GM23338 (cell line): ENCODE measurements at regions not wholly inside any gene's neighbourhood (a gene's known extent, or its start where the extent isn't known, plus 50 kb on each side); places are given as distances from the start of the nearest gene placed in this dataset.

ENCODE experiments used
- ATAC-seq: fragments of 200-7000 bp; cut with Tn5 transposase; 3 replicates; pipeline ENCODE4 v1.9.1; 2020
- DNase-seq: peaks from one replicate; pipeline ENCODE4 v3.0.0-alpha.2; 2015; ENCODE audit warnings: low spot score
- H2AFZ ChIP-seq: fragments of 200-600 bp; sonication (generic); 2 replicates; pipeline ENCODE4 v1.8.0; 2016; ENCODE audit warnings: antibody characterized with exemption, mild to moderate bottlenecking, moderate library complexity
- H3F3A ChIP-seq: fragments of 200-600 bp; sonication (generic); replicated peaks from 2 replicates; pipeline ENCODE4 v1.8.0; 2017; ENCODE audit warnings: antibody characterized with exemption, mixed run types, low read depth
- H3K27ac ChIP-seq: fragments of 200-600 bp; sonication (generic); 2 replicates; pipeline ENCODE4 v1.6.1; 2016; ENCODE audit warnings: low read depth
- H3K27me3 ChIP-seq: fragments of 200-600 bp; sonication (generic); 2 replicates; pipeline ENCODE4 v1.8.0; 2016; ENCODE audit warnings: mild to moderate bottlenecking, mixed run types, moderate library complexity; ENCODE audit not compliant: insufficient read depth
- H3K36me3 ChIP-seq: fragments of 200-600 bp; sonication (generic); 2 replicates; pipeline ENCODE4 v1.8.0; 2016; ENCODE audit warnings: mild to moderate bottlenecking; ENCODE audit not compliant: insufficient read depth
- H3K4me1 ChIP-seq: fragments of 200-600 bp; sonication (generic); 2 replicates; pipeline ENCODE4 v1.8.0; 2016; ENCODE audit warnings: mild to moderate bottlenecking, moderate library complexity; ENCODE audit not compliant: insufficient read depth
- H3K4me2 ChIP-seq: fragments of 200-600 bp; sonication (generic); 2 replicates; pipeline ENCODE4 v1.7.1; 2017; ENCODE audit warnings: mixed run types
- H3K4me3 ChIP-seq: fragments of 200-600 bp; sonication (generic); 2 replicates; pipeline ENCODE4 v1.6.1; 2016; ENCODE audit warnings: mixed run types
- H3K79me2 ChIP-seq: fragments of 200-600 bp; sonication (generic); replicated peaks from 2 replicates; pipeline ENCODE4 v1.8.0; 2017; ENCODE audit warnings: mild to moderate bottlenecking; ENCODE audit not compliant: insufficient read depth
- H3K9me2 ChIP-seq: fragments of 200-600 bp; sonication (generic); 2 replicates; pipeline ENCODE4 v1.8.0; 2017; ENCODE audit not compliant: insufficient read depth
- H4K20me1 ChIP-seq: fragments of 200-600 bp; sonication (generic); replicated peaks from 2 replicates; pipeline ENCODE4 v1.8.0; 2017; ENCODE audit warnings: mild to moderate bottlenecking; ENCODE audit not compliant: insufficient read depth
- H3K27ac Mint-ChIP-seq: 2 replicates; pipeline ENCODE4 v1.8.0; 2020; ENCODE audit warnings: inconsistent platforms, mild to moderate bottlenecking, moderate library complexity, mixed read lengths
- H3K27me3 Mint-ChIP-seq: 3 replicates; pipeline ENCODE4 v1.8.0; 2022; ENCODE audit warnings: low read depth, mild to moderate bottlenecking, moderate library complexity, mixed read lengths, inconsistent platforms; ENCODE audit not compliant: insufficient read depth, poor library complexity
- H3K36me3 Mint-ChIP-seq: 3 replicates; pipeline ENCODE4 v1.8.0; 2021; ENCODE audit warnings: low read depth, mild to moderate bottlenecking, inconsistent platforms, moderate library complexity, mixed read lengths
- H3K4me1 Mint-ChIP-seq: 3 replicates; pipeline ENCODE4 v1.8.0; 2020; ENCODE audit warnings: mild to moderate bottlenecking, inconsistent platforms, mixed read lengths
- H3K4me3 Mint-ChIP-seq: 3 replicates; pipeline ENCODE4 v1.8.0; 2021; ENCODE audit warnings: moderate library complexity, mild to moderate bottlenecking, inconsistent platforms, mixed read lengths
- H3K9me3 Mint-ChIP-seq: 3 replicates; pipeline ENCODE4 v1.8.0; 2020; ENCODE audit warnings: moderate library complexity, mild to moderate bottlenecking, inconsistent platforms, mixed read lengths
- CREB1 ChIP-seq: fragments of 250-450 bp; sonication (Bioruptor Pico); IDR thresholded peaks from 2 replicates; pipeline ENCODE4 v1.5.0; 2020; ENCODE audit warnings: low read depth, mild to moderate bottlenecking, moderate library complexity
- EZH2 ChIP-seq: fragments of 200-600 bp; sonication (generic); IDR thresholded peaks from one replicate; pipeline ENCODE4 v1.8.0; 2017; ENCODE audit warnings: antibody characterized with exemption, mild to moderate bottlenecking, low read depth; ENCODE audit not compliant: unreplicated experiment
- EZH2phosphoT487 ChIP-seq: fragments of 200-600 bp; sonication (generic); IDR thresholded peaks from one replicate; pipeline ENCODE4 v1.8.1; 2018; ENCODE audit warnings: antibody characterized with exemption; ENCODE audit not compliant: unreplicated experiment
- JUNB ChIP-seq: IDR thresholded peaks from one replicate; pipeline ENCODE4 v1.6.1; 2016; ENCODE audit warnings: antibody characterized with exemption; ENCODE audit not compliant: unreplicated experiment
- STAT1 ChIP-seq: IDR thresholded peaks from one replicate; pipeline ENCODE4 v1.6.1; 2016; ENCODE audit warnings: antibody characterized with exemption; ENCODE audit not compliant: unreplicated experiment
- ZNF114 ChIP-seq: fragments of 250-450 bp; sonication (Bioruptor Pico); IDR thresholded peaks from 2 replicates; pipeline ENCODE4 v1.5.0; 2020; ENCODE audit warnings: mild to moderate bottlenecking, moderate library complexity
- ZNF331 ChIP-seq: fragments of 250-450 bp; sonication (Bioruptor Pico); IDR thresholded peaks from 2 replicates; pipeline ENCODE4 v1.5.0; 2020; ENCODE audit warnings: low read depth, mild to moderate bottlenecking, moderate library complexity
- TF ChIP-seq, protein P1 (sequence below): fragments of 250-450 bp; sonication (Bioruptor Pico); IDR thresholded peaks from 2 replicates; pipeline ENCODE4 v1.5.0; 2020; ENCODE audit warnings: mild to moderate bottlenecking, moderate library complexity
- TF ChIP-seq, protein P2 (sequence below): IDR thresholded peaks from 2 replicates; pipeline ENCODE4 v1.6.1; 2016; ENCODE audit warnings: antibody characterized with exemption

GRCh38 chr5:180433032-180433422 lies 61.2 kb upstream of the CNOT6 start (continued):
- TF ChIP-seq, protein P1, sequence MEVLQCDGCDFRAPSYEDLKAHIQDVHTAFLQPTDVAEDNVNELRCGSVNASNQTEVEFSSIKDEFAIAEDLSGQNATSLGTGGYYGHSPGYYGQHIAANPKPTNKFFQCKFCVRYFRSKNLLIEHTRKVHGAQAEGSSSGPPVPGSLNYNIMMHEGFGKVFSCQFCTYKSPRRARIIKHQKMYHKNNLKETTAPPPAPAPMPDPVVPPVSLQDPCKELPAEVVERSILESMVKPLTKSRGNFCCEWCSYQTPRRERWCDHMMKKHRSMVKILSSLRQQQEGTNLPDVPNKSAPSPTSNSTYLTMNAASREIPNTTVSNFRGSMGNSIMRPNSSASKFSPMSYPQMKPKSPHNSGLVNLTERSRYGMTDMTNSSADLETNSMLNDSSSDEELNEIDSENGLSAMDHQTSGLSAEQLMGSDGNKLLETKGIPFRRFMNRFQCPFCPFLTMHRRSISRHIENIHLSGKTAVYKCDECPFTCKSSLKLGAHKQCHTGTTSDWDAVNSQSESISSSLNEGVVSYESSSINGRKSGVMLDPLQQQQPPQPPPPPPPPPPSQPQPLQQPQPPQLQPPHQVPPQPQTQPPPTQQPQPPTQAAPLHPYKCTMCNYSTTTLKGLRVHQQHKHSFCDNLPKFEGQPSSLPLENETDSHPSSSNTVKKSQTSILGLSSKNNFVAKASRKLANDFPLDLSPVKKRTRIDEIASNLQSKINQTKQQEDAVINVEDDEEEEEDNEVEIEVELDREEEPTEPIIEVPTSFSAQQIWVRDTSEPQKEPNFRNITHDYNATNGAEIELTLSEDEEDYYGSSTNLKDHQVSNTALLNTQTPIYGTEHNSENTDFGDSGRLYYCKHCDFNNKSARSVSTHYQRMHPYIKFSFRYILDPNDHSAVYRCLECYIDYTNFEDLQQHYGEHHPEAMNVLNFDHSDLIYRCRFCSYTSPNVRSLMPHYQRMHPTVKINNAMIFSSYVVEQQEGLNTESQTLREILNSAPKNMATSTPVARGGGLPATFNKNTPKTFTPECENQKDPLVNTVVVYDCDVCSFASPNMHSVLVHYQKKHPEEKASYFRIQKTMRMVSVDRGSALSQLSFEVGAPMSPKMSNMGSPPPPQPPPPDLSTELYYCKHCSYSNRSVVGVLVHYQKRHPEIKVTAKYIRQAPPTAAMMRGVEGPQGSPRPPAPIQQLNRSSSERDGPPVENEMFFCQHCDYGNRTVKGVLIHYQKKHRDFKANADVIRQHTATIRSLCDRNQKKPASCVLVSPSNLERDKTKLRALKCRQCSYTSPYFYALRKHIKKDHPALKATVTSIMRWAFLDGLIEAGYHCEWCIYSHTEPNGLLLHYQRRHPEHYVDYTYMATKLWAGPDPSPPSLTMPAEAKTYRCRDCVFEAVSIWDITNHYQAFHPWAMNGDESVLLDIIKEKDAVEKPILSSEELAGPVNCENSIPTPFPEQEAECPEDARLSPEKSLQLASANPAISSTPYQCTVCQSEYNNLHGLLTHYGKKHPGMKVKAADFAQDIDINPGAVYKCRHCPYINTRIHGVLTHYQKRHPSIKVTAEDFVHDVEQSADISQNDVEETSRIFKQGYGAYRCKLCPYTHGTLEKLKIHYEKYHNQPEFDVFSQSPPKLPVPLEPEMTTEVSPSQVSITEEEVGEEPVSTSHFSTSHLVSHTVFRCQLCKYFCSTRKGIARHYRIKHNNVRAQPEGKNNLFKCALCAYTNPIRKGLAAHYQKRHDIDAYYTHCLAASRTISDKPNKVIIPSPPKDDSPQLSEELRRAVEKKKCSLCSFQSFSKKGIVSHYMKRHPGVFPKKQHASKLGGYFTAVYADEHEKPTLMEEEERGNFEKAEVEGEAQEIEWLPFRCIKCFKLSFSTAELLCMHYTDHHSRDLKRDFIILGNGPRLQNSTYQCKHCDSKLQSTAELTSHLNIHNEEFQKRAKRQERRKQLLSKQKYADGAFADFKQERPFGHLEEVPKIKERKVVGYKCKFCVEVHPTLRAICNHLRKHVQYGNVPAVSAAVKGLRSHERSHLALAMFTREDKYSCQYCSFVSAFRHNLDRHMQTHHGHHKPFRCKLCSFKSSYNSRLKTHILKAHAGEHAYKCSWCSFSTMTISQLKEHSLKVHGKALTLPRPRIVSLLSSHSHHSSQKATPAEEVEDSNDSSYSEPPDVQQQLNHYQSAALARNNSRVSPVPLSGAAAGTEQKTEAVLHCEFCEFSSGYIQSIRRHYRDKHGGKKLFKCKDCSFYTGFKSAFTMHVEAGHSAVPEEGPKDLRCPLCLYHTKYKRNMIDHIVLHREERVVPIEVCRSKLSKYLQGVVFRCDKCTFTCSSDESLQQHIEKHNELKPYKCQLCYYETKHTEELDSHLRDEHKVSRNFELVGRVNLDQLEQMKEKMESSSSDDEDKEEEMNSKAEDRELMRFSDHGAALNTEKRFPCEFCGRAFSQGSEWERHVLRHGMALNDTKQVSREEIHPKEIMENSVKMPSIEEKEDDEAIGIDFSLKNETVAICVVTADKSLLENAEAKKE (CRISPR knock-in tag): no peak
- TF ChIP-seq ZNF114 (CRISPR knock-in tag) (no peak), EZH2 (no peak), EZH2phosphoT487 (no peak)
- TF ChIP-seq, protein P2, sequence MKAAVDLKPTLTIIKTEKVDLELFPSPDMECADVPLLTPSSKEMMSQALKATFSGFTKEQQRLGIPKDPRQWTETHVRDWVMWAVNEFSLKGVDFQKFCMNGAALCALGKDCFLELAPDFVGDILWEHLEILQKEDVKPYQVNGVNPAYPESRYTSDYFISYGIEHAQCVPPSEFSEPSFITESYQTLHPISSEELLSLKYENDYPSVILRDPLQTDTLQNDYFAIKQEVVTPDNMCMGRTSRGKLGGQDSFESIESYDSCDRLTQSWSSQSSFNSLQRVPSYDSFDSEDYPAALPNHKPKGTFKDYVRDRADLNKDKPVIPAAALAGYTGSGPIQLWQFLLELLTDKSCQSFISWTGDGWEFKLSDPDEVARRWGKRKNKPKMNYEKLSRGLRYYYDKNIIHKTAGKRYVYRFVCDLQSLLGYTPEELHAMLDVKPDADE: no peak

DNA sequence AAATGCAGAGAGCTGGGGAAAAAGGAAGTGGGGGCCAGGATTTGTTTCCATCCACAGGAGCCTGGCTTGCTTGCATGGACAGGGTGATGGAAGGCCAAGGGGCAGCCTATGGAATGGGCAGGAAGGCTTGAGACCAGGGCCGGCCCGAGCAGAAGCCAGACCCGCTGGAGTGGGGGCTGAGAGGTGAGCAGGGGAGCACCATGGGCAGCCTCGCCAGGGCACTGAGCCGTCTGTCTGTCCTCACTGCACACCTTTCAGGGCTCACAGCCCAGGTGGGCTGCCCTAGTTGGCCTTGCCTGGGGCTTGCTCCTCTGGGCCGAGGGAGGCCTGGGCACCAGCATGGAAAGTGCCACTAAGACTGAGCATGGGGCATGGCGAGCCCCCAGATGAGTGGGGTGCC lies 58.6 kb upstream of the CNOT6 start:
- H2AFZ ChIP-seq: no peak overlapping the region
- no peaks in the 10 kb centered on the region for H3K27me3 ChIP-seq
- no peak overlapping the region for H3K4me2 ChIP-seq
- no peaks in the 10 kb centered on the region for H3F3A ChIP-seq
- H4K20me1 ChIP-seq: no peaks in the 10 kb centered on the region
- Mint-ChIP-seq H3K9me3 (peaks cover 32% of the 10 kb centered on the region), H3K36me3 (peaks cover 15% of the 10 kb centered on the region), H3K27ac (no peak overlapping the region), H3K4me3 (no peak overlapping the region), H3K4me1 (peaks cover 4% of the 10 kb centered on the region), H3K27me3 (peaks cover 20% of the 10 kb centered on the region)
- no peak overlapping the region for H3K4me3 ChIP-seq
- ATAC-seq (no peak), DNase-seq (no peak)
- no peaks in the 10 kb centered on the region for H3K4me1 ChIP-seq
- H3K36me3 ChIP-seq: no peaks in the 10 kb centered on the region
- no peaks in the 10 kb centered on the region for H3K9me2 ChIP-seq
- H3K27ac ChIP-seq: no peak overlapping the region
- H3K79me2 ChIP-seq: no peaks in the 10 kb centered on the region
- TF ChIP-seq JUNB (no peak), ZNF114 (CRISPR knock-in tag) (no peak), CREB1 (CRISPR knock-in tag) (no peak), STAT1 (no peak), EZH2 (no peak), ZNF331 (no peak)
- TF ChIP-seq, protein P1 (CRISPR knock-in tag): no peak
